ENCODE measurements at regions not wholly inside any gene's neighbourhood (a gene's known extent, or its start where the extent isn't known, plus 50 kb on each side); places are given as distances from the start of the nearest gene placed in this dataset.

- Mint-ChIP-seq H3K27me3 (peaks cover 22% of the 10 kb centered on the region), H3K4me3 (no peak overlapping the region), H3K27ac (no peak overlapping the region), H3K4me1 (ENCODE audit: low read depth) (no peaks in the 10 kb centered on the region), H3K9me3 (no peaks in the 10 kb centered on the region), H3K36me3 (ENCODE audit: low read depth) (no peaks in the 10 kb centered on the region)
Measured at GRCh38 chr17:79374087-79374689, 236.7 kb downstream of the RBFOX3 start.

GRCh38 chr17:79372470-79373238 is 238.2 kb downstream of the RBFOX3 start:
- Mint-ChIP-seq H3K36me3 (ENCODE audit: low read depth) (no peaks in the 10 kb centered on the region), H3K4me1 (ENCODE audit: low read depth) (no peaks in the 10 kb centered on the region), H3K27ac (no peak overlapping the region), H3K27me3 (peaks cover 20% of the 10 kb centered on the region), H3K9me3 (no peaks in the 10 kb centered on the region), H3K4me3 (no peak overlapping the region)

- H3K4me3 Mint-ChIP-seq = no peak overlapping the region
Measured at GRCh38 chr17:79371984-79372383, 238.9 kb downstream of the RBFOX3 start.

GRCh38 chr17:79370594-79370993 is 240.3 kb downstream of the RBFOX3 start:
- H3K9me3 Mint-ChIP-seq = no peaks in the 10 kb centered on the region
- H3K27me3 Mint-ChIP-seq = peaks cover 19% of the 10 kb centered on the region
- no peak overlapping the region for H3K27ac Mint-ChIP-seq
- no peaks in the 10 kb centered on the region for H3K36me3 Mint-ChIP-seq (ENCODE audit: low read depth)
- no peak overlapping the region for H3K4me3 Mint-ChIP-seq
- no peaks in the 10 kb centered on the region for H3K4me1 Mint-ChIP-seq (ENCODE audit: low read depth)

More at GRCh38 chr17:79371984-79372383, 238.9 kb downstream of the RBFOX3 start:
- H3K4me1 Mint-ChIP-seq (ENCODE audit: low read depth) = no peaks in the 10 kb centered on the region
- H3K9me3 Mint-ChIP-seq = no peaks in the 10 kb centered on the region
- H3K27me3 Mint-ChIP-seq = peaks cover 20% of the 10 kb centered on the region
- no peak overlapping the region for H3K27ac Mint-ChIP-seq
- no peaks in the 10 kb centered on the region for H3K36me3 Mint-ChIP-seq (ENCODE audit: low read depth)

GRCh38 chr17:79370126-79370525 is 240.7 kb downstream of the RBFOX3 start:
- Mint-ChIP-seq H3K27ac (no peak overlapping the region), H3K27me3 (peaks cover 18% of the 10 kb centered on the region), H3K36me3 (ENCODE audit: low read depth) (no peaks in the 10 kb centered on the region), H3K4me3 (no peak overlapping the region), H3K4me1 (ENCODE audit: low read depth) (no peaks in the 10 kb centered on the region), H3K9me3 (no peaks in the 10 kb centered on the region)

- peaks cover 15% of the 10 kb centered on the region for H3K27me3 Mint-ChIP-seq
- no peak overlapping the region for H3K27ac Mint-ChIP-seq
- H3K4me1 Mint-ChIP-seq (ENCODE audit: low read depth) = no peaks in the 10 kb centered on the region
- no peaks in the 10 kb centered on the region for H3K36me3 Mint-ChIP-seq (ENCODE audit: low read depth)
- H3K9me3 Mint-ChIP-seq = no peaks in the 10 kb centered on the region
- no peak overlapping the region for H3K4me3 Mint-ChIP-seq
Measured at GRCh38 chr17:79369532-79369931, 241.3 kb downstream of the RBFOX3 start.

- Mint-ChIP-seq H3K36me3 (ENCODE audit: low read depth) (no peaks in the 10 kb centered on the region), H3K4me1 (ENCODE audit: low read depth) (no peaks in the 10 kb centered on the region), H3K27me3 (peaks cover 13% of the 10 kb centered on the region), H3K9me3 (no peaks in the 10 kb centered on the region), H3K27ac (no peak overlapping the region), H3K4me3 (no peak overlapping the region)
Measured at GRCh38 chr17:79369001-79369400, 241.8 kb downstream of the RBFOX3 start.

GRCh38 chr17:79368521-79368920 is 242.3 kb downstream of the RBFOX3 start:
- H3K4me3 Mint-ChIP-seq = no peak overlapping the region
- H3K4me1 Mint-ChIP-seq (ENCODE audit: low read depth) = no peaks in the 10 kb centered on the region
- no peak overlapping the region for H3K27ac Mint-ChIP-seq
- H3K27me3 Mint-ChIP-seq = peaks cover 11% of the 10 kb centered on the region
- no peaks in the 10 kb centered on the region for H3K9me3 Mint-ChIP-seq
- no peaks in the 10 kb centered on the region for H3K36me3 Mint-ChIP-seq (ENCODE audit: low read depth)

- no peaks in the 10 kb centered on the region for H3K4me1 Mint-ChIP-seq (ENCODE audit: low read depth)
- H3K9me3 Mint-ChIP-seq = no peaks in the 10 kb centered on the region
- no peaks in the 10 kb centered on the region for H3K36me3 Mint-ChIP-seq (ENCODE audit: low read depth)
- H3K27ac Mint-ChIP-seq = no peak overlapping the region
- peaks cover 11% of the 10 kb centered on the region for H3K27me3 Mint-ChIP-seq
- H3K4me3 Mint-ChIP-seq = no peak overlapping the region
Measured at GRCh38 chr17:79366988-79367571, 243.8 kb downstream of the RBFOX3 start.

GRCh38 chr17:79365836-79366770 is 244.7 kb downstream of the RBFOX3 start:
- no peak overlapping the region for H3K4me3 Mint-ChIP-seq
- no peaks in the 10 kb centered on the region for H3K4me1 Mint-ChIP-seq (ENCODE audit: low read depth)
- peaks cover 11% of the 10 kb centered on the region for H3K27me3 Mint-ChIP-seq
- no peaks in the 10 kb centered on the region for H3K9me3 Mint-ChIP-seq
- no peaks in the 10 kb centered on the region for H3K36me3 Mint-ChIP-seq (ENCODE audit: low read depth)
- H3K27ac Mint-ChIP-seq = no peak overlapping the region

- H3K4me1 Mint-ChIP-seq (ENCODE audit: low read depth) = no peaks in the 10 kb centered on the region
- H3K27me3 Mint-ChIP-seq = peaks cover 8% of the 10 kb centered on the region
- H3K27ac Mint-ChIP-seq = no peak overlapping the region
- H3K4me3 Mint-ChIP-seq = no peak overlapping the region
- no peaks in the 10 kb centered on the region for H3K36me3 Mint-ChIP-seq (ENCODE audit: low read depth)
- no peaks in the 10 kb centered on the region for H3K9me3 Mint-ChIP-seq
Measured at GRCh38 chr17:79365351-79365750, 245.5 kb downstream of the RBFOX3 start.

GRCh38 chr17:79364315-79365094 is 246.3 kb downstream of the RBFOX3 start:
- no peak overlapping the region for H3K27ac Mint-ChIP-seq
- H3K4me1 Mint-ChIP-seq (ENCODE audit: low read depth) = no peaks in the 10 kb centered on the region
- H3K36me3 Mint-ChIP-seq (ENCODE audit: low read depth) = no peaks in the 10 kb centered on the region
- H3K27me3 Mint-ChIP-seq = peaks cover 7% of the 10 kb centered on the region
- H3K4me3 Mint-ChIP-seq = no peak overlapping the region
- H3K9me3 Mint-ChIP-seq = no peaks in the 10 kb centered on the region

- no peak overlapping the region for H3K27ac Mint-ChIP-seq
- no peak overlapping the region for H3K4me3 Mint-ChIP-seq
- peaks cover 11% of the 10 kb centered on the region for H3K27me3 Mint-ChIP-seq
- H3K36me3 Mint-ChIP-seq (ENCODE audit: low read depth) = no peaks in the 10 kb centered on the region
- H3K9me3 Mint-ChIP-seq = no peaks in the 10 kb centered on the region
- no peaks in the 10 kb centered on the region for H3K4me1 Mint-ChIP-seq (ENCODE audit: low read depth)
Measured at GRCh38 chr17:79363552-79364275, 247.1 kb downstream of the RBFOX3 start.
